Stimulated activated CD4-positive, alpha-beta T cell treated with anti-CD3 and anti-CD28 coated beads, Interleukin-2, amount 100 ng/mL, for 24 hours (primary cell): ENCODE measurements at regions not wholly inside any gene's neighbourhood (a gene's known extent, or its start where the extent isn't known, plus 50 kb on each side); places are given as distances from the start of the nearest gene placed in this dataset.

Source experiments
- DNase-seq, 2 donors: peaks; one replicate each; pipeline ENCODE4 v3.0.0-alpha.2; 2020

DNA sequence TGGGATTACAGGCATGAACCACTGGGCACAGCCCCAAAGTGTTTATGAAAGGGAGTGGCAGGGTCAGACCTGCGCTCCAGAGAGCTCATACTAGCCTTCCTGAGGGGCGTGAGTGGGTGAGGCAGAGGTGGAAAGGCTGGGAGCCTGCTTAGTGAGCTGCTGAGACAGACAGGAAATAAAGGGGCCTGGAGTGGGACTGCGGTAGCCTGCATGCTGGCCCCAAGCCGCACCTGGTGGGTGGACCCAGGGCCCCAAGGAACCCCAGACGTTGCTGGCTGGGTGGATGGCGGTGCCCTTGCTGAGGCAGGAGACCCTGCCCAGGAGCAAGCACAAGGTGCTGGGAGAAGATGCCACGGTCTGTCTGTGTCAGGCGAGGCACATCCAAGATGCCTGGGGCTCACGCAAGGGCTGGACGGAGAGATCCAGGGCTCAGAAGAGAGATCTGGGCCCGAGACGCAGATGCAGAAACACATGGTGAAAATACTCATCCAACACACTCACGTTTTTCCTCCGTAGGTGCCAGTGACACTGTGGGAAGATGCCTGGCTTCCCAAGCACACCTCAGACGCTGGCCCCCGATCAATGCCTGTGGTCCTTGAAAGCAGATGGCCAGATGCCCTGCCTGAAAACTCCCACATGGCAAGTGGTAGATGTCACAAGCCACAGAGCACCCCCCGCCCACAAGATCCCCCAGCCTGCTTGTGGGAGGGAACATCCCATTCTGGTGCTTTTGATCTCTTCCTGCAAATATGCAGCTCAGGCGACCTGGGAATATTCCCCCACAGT, 151.1 kb downstream of the GLI2 start:
- DNase-seq: no peak

DNA sequence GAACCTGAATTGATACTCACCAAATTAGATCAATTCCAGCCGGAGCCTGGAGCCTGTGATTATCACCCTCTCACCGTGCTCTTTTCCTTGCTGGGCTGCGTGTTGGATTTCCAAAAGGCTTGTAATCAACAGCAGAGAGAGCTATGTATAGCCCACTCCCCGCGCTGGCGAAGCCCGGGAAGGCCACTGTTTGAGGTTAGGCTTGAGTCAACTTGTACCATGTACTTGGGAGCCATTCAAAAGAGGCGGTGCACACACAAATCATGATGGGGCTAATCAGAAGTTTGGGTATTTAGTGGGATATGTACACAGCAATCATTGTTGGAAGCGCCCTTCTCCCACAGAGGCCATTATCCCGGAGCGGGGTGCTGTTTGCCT, 151.6 kb downstream of the GLI2 start:
- no peak for DNase-seq

DNA sequence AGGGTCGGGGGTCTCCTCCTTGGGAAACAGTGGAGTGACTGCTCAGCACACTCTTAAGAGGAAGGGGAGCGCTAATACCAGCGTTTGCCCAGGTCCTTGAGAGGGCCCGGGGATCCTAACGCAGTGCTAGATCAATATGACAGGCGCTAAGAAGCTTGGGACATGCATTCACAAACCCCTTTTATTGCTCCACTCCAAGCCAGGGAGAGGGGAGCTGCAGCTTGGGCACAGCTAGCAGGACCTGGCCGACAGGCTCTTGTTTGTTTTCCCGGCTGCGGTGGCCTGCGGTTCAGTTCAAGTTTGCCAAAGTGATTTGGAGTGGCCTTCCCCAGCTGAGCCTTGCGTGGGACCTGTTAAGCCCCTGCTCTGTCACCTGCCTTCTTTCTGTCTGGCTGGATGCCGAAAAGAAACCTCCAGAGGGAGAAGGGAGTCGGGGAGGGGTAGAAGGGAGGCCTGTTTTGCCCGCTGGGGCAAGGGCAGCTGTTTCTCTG, 152.1 kb downstream of the GLI2 start:
- no peak for DNase-seq

DNA sequence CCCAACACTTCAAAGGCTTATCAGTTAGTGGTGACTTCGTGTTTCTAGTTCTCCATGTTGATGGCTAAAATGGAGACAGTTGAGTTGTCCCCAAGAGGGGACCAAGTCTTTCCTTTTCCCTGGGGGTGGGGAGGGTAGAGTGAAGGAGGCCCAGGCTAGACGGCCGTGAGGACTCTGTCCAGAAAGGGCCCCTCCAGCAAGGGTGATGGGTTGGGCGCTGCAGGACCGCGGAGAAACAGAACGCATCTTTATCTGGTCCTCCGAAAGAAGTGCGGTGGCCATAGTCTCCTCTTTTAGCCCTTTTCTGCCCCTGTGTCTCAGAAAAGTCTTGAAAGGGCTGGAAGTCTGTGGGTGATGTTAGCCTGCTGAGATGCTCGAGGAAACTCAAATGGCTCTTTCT, 153.2 kb downstream of the GLI2 start:
- DNase-seq: no peak

DNA sequence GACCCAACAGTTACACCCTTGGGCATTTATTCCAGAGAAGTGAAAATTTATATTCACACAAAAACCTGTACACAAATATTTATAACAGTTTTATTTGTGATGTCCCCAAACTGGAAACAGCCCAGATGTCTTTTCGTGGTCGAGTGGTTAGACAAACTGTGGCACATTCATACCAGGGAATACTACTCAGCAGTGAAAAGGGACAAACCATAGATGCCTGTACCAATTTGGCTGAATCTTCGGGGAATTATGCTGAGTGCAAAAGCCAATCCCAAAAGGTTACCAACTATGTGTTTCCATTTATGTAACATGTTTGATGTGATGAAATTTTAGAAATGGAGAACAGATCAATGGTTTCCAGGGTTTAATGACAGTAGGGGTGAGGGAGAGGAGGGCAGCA, 154.3 kb downstream of the GLI2 start:
- DNase-seq: no peak

DNA sequence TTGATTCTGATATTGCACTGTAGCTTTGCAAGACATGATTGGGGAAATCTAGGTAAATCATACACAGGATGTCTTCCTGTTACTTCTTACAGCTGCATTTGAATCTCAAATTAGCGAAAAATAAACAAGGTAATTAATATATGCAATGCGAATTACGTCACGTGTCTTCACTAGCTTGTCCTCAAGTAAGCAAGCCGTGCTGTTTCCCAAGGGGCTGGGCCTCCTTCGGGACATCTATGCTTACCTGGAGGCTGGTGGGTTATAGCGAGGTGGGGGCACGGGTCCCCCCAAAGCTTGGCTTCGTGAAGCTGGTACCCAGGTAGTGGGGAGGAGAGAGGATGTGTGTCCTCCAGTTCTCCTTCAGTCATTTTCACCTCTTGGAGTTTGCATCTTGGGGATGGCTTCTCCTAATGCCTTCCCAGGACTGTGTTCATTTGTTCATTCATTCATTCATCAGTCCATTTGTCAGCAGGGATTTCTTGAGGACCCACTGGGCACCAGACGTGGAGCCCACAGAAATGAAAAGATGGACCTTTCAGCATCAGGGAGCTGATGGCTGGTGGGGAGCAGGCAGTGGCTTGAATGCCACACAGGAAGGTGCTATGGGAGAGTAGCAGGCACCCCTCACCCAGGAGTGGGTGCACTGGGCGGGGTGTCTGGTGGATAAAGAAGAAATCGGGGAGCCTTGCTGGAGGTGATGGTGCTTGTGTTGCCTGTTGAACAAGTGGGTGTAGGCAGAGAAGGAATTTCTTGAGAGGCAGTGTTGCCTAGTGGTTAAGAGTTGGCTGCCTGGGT, 155.1 kb downstream of the GLI2 start:
- DNase-seq: no peak

DNA sequence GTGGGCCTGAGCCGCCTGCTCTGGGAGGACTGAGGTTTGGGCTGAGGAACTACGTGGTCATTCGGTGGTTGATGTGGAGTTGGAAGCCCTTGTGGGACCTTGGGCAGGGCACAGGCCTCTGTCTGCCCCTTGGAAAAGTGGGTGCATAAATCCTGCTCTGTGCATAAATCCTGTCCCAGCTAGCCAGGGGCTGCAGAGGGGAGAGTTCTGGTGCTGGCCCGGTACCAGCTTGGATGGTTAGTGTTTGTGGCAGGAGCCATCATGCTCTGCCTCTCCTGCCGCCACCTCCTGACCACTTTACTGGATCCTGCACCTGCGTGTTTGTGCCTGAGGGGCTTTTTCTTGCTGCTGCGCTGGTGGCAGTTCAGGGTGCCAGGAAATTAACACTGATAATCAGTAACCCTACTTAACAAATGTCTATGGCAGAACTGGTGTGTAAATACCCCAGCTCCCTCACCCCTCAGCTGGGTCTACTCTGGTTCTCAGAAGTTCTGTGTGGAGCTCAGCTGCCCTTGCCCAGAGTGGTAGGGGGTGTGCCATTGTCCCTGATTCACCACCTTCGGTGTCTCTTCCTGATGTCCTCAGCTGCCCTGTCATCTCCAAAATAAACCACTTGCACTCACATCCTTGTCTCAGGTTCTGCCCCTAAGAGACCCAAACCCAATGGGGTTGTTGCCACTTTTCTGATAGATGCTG, 156.8 kb downstream of the GLI2 start:
- no peak for DNase-seq

DNA sequence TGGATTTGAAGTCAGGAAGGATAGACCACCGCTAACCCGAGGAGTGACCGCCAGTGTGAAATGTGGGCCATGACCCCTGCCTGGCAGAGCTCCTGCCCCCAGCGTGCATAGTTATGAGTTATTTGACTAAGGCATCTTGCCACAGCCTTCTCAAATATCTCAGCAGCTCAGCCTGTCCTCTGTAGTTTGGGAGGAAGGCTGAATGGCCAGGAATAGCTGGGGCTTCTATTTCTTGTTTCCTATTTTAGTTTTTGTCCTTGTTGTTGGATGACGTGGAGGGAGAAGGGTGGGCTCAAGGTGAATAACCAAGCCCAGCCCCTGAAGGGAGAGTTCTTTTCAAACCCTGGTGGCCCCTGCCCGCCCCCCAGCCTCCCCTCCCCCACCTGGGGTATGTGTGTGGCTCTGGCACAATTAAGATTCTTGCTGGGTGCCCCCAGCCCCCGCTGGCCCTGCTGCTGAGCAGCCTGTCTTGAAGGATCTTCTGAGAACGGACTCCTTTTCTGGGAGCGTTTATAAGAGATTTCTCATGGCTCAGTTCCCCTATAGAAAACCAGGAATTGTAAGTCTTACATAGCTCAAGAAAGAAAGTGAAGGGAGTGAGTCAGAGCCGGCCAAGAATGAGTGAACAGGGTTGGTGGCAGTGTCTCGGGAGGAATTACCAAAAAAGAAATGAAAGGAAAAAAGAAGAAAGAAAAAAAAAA, 157.4 kb downstream of the GLI2 start:
- DNase-seq: no peak

DNA sequence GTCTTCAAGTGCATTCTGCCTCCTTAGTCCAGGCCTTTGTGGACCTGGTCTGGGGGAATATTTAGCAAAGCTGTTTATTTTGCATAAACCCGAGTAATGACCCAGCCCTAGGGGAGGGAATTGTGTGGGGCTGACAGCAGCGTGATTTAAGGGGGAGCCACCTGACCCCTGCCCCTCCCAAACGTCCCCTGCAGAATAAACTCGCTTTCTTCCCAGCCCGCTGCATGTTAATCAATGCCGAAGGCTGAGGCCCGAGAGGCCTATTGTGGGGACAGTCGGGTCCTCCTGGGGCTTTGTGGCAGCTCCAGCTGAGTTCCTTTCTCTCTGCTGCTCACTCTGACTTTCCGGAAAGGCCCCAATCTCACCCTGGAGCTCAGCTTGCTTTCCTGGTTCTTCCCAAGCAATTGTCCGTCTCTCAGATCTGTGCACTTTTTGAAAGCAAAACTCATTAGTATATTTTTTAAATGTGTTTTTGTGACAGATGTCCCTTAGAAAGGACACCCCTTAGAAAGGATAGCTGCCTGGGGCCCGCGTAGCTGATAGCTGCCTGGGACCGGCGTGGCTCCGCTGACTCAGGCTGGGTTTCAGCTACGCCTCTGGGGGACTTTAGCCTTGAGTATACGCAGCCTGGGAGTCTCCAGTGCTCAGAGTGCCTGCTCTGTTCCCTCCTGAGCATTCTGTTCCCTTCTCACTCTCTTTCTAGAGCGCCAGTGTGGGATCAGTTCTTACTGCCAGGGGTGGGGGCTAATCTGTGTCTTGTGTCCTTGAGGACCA, 158.3 kb downstream of the GLI2 start:
- no peak for DNase-seq

DNA sequence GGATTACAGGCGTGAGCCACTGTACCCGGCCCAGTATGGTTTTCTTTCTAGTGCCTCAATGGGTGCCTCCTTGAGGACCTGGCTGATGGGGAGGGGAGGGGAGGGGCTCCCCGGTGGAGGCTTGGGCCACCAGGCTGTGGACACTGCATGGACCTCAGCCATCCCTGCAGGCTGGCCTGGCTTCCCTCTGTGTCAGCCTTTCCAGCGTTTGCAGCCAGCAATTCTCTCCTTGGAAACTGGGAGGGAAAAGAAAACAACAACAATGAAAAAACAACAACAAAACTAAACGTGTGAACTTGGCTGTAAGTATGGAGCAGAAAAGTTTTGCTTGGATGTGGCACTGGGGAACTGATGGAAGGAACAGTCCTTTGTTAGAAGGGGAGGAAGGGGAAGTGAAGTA, 159.3 kb downstream of the GLI2 start:
- DNase-seq: no peak

DNA sequence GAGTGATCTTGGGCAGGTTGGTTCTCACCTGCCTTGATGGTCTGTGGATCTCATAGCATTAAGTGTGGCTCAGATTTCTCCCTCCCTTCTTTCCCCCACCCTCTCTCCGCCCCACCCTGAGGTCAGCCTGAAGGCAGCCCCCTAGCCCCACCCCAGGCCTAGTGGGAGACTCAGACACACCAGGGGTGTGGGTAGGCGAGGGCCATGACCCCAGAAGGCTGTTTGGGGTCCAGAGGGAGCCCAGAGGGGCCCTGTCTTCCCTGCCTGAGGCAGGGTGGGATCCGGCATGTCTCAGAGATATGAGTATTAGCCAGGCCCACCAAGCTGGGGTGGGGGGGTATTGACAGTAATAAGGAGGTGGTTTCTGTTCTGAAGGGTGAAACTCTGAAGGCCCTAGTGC, 160.5 kb downstream of the GLI2 start:
- DNase-seq: no peak

DNA sequence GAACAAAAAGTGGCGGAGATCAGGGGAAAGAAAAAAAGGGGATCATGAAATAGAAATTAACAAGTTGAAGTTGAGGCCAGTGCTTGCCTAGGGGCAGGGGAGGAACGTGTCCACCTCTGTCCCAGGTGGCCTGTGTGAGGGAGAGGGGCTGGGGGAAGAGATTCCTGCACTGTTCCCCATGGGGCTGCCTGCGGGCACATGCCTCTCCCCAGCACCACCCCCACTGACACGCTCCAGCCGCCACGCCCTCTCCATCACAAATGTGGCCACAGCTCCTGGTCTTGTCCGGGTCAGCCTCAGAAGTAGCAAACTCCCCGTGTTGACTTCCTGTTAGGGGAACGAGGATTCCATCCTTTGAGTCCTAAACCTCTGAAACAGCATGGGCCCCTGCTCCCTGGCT, 161.2 kb downstream of the GLI2 start:
- DNase-seq: no peak

DNA sequence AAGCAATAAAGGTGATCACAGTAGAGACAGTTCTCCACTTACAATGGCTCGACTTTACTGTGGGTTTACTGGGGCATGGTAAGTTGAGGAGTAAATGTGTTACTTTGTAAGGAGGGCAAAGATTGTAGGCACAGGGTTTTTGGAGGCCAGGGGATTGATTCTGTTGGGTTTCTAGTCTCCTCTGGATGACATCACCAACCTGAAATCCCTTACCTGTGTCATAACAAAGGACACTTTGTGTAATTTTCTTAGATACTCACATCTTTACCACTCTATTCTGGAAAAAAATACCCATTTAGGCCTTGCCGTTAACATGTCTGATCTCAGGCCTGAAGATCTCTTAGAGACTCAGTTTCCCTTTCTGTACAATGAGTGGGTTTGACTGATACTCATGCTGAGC, 161.7 kb downstream of the GLI2 start:
- DNase-seq: no peak

DNA sequence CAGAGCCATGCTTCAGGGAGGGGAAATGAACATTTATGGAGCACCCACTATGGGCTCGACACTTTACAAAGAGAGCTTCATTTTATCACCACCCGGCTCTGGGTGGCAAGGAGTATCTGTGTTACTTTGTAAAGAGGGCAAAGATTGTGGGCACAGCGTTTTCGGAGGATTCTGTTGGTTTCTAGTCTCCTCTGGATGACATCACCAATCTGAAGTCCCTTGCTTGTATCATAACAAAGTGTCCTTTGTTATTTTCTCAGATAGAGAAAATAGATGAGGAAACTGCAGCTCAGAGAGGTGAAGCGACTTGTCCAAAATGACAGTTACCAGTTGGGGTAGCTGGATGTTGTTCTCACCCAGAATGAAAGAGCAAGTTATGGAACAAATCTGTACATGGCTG, 162.8 kb downstream of the GLI2 start:
- DNase-seq: no peak

DNA sequence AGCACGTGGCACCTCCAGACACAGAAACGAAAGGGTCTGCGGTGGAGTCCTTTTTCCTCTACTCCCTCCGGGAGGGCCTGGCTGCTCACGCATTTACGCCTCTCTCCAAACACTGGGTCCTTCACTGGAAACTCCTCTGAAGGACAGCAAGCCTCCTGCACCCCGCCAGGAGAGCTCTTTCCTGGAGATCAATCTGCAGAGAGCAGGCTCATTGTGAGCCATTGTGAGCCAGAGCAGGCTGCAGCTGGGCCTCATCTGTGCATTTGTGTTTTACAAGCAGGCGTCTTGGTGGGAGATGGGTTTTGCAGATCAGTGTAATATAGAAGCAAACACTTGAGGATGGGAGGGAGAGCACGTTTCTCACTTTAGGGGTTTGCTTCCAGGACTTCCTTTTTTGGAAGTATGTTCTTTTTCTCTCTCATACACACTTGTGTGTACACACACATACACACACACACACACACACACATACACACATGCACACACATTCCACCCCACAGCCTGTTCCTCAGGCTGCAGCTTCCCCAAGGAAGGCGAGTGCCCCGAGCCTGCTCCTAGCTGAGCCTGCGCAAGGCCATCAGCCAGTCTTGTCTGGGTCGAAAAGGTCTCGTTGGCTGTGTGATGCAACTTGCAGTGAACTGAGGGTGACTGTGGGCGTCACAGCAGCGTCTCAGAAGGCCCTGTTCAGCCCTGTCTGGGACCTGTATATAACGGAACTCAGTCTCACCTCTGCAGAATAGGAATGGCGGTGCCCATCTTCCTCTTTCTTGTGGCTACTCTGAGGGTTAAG, 163.5 kb downstream of the GLI2 start:
- DNase-seq: no peak

DNA sequence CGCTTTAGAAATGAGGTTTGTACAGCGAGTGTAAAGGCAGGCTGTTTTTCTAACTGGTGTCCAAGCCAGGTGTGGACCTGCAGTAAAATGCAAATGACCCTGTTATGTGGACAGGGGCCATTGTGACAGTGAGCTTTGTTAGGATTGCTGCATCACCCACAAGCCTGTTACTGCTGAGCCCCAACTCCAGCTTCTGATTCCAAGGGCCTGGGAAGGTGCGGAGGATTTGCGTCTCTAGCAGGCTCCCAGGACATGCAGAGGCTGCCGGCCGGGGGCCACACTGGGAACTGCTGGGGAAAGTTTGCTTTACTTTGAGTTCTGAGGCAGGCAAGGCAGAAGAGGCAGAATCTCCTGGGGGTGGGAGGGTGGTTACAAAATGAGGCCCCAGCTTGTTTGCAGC, 164.1 kb downstream of the GLI2 start:
- DNase-seq: no peak

DNA sequence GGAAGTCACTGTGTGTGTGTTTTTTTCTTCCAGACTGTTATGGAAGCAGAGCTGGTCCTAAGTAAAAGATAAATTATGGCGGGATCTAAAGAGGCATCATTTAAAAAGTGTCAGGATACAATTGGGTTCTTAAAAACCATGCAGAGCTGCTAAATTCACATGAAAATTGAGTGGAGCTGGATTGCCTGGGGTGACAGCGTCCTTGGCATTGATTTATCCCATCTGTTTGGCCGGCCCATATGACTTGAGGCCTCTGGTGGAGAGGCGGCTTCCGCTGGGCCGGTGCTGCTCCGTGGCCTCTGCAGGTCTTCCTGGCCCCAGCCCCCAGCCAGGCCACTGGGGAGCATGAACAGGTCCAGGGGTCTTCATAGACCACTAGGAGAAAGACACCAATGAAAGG, 165.5 kb downstream of the GLI2 start:
- no peak for DNase-seq

DNA sequence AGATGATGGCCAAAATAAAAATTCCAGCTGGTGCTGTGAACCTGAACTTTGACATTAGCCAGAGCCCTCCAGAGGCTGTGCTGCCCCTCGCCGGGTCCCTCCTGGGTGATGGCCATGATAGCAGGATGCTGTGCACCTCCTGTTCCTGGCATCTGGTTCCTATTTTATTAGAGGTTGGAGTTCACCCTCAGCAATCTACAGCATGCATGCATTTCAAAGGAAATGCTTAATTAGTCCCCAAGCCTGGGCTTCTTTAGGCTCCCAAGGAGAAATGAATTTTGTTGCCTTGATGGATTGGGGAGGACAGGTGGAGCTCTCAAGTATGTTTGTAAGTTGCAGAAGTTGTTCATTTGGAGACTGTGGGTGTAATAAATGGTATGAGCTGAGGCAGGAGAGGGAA, 166.9 kb downstream of the GLI2 start:
- DNase-seq: no peak

DNA sequence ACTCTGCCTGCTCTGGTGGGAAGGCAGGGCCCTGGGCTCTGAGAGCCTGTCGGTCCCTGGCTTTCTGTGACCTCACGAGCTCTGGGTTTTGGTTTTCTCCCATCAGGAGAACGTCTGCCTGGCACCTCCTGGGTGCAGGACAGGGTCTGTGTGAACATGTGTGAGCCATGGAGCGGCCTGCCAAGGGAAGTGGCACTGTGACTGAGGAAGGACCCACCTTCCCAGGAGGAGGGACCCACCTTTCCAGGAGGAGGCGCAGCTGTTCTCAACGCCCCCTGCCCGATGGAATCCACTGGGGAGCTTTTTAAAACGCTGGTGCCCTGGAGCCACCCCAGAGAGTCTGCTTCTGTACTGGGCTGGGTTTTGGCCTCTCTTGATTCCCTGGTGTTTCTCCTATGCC, 168.7 kb downstream of the GLI2 start:
- no peak for DNase-seq

DNA sequence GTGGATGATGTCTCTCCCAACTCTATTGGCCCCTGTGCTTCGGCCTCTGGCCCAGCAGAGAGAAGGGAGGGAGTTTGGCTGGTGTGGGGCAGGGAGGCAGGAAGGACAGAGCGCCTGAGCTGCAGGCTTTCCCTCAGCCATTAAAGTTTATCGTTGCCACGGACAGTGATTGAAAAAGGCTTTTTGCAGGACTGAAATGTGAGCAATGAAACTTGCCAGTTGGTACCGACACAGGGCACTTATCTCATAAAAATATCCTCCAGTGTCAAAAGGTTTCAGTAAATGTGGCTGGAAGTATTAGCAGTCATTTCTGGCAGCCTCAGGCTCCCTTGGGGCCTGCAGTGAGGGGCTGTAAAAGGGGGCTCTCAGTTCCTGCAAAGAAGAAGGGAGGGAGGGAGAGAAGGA, 169.2 kb downstream of the GLI2 start:
- DNase-seq: no peak

DNA sequence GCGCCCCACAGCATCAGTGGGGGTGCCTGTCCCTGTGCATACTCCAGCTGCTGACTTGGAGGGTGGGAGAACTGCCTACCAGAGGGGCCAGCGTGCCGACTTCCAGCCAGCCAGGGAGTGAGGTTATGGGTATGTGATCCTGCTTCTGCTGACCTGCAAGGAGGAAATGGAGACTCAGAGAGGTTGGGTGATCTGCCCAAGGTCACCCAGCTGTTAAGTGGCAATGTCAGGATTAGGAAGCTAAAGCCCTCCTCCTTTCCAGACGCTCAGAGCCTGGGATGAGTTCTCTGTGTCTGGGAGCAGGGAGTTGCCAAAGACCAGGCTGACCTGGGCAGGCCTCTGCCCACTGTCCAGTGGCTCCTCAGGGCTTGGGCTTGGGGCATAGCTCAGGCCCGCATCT, 169.6 kb downstream of the GLI2 start:
- no peak for DNase-seq
